ENCODE measurements at regions not wholly inside any gene's neighbourhood (a gene's known extent, or its start where the extent isn't known, plus 50 kb on each side); places are given as distances from the start of the nearest gene placed in this dataset.

DNA sequence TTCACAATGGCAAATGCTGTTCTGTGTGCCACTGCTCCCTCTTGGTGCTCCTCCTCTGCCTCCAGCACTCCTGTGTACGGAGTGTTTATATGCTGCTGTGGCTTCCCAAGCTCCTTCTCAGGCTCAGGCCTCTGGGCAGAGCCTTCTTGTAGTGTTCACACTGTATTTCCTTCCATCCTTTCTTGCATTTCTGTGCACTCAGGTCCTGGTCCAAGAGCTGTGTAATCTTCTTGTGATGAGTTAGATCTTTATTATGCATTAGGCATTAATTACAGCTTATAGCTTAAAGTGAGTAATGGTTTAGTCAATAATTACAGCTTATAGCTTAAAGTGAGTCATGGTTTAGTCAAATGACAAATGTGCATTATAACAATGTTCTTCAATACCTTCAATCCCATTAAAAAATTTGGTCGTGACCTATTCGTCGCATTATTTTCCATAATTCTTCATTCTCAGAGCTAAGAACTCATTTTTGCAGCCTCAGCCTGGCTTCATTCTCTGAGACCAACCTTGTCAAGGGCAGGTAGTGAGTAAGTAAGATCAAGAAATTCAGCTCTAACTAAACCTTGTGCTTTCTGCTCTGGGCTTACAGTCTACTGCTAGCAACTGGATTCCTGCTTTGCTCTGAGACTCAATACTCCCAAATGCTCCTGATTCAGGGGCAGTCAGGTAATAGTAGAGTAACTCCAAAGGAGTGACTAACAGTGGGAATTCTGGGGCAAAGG is 154.5 kb upstream of the SPAG17 start:
- DNase-seq, result peak; percentile 55

- peak; percentile 37 for DNase-seq
Observed at GRCh38 chr1:118338936-118339335, 153.9 kb upstream of the SPAG17 start.

- no peak for DNase-seq
Observed at GRCh38 chr1:118337346-118337745, 152.3 kb upstream of the SPAG17 start.

DNA sequence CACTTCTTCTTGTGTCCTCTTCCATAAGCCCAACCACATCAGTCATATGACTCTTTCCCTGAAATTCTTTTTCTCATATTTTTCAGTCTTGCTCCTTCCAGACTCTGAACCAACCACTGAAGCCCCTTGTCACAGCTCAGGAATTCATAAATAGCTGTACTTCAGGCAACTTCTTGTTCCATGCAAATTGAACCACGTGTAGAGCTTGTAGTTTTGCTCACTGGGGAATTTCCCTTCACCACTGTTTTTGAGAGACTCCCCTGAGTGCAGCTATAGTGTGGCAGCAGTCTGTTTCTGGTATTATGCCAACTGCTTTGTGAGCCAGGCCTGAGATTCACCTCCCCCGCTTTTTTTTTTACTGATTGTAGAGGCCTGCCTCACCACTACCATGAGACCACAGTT is 150.3 kb upstream of the SPAG17 start:
- peak; percentile 99 for DNase-seq

GRCh38 chr1:118334506-118334905 is 149.5 kb upstream of the SPAG17 start:
- no peak for DNase-seq

- peak; percentile 98 for DNase-seq
Observed at GRCh38 chr1:118333601-118334210, 148.7 kb upstream of the SPAG17 start.

DNA sequence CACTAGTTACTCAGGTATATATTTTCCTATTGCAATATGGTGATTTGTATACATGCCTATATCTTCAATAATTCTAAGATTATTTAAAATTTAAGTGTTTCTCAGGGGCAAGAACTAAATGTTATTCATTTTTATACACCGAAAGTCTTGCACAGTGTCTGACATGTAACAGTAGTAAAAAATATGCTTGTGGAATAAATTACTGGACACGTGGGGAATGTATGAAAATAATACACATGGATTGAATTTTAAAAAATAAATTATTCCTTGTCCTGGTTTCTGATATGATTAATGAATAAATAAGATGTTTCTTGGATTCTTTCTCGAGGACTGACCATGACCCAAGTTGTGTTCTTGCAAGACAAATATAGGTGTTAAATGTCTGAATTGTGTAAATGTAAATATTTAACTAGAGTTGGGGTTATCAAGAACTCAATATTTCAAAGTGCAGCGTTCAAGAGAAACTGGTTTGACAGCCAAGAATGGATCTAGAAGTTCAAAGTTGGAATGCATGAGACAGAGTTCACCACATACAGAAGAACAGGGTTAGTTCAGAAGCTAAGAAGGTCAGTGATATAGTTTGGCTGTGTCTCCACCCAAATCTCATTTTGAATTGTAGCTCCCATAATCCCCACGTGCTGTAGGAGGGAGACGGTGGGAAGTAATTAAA is 142.1 kb upstream of the SPAG17 start:
- DNase-seq, result no peak

DNA sequence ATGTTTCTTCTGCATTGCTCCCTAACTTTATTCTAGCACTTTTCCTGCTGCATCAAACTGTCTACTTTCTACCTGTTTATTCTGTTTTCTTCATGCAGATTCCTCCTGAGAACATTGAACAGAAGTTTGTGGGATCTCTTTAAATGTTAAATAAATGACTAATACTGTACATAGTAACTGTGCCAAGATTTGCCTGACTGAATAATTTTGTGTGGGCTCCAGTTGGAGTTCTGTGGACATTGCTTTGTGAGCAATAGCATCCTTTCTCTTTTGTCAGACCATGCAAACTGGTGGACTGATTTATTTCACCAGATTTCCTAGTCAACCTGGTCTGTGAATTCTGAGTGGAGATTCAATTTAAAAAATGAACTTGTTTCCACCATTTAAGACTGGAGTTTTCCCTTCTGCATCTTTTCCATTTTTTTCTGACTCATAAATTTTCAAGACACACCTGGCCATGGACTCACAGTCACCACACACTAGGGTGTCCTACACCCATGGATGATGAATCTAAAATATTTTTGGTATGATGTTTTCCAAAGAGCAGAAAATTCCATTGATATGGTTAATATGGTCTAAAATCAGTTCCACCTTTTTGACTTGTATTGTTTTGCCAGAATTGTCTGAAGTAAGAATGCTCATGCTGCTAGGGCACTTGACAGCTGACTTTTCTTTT is 140.7 kb upstream of the SPAG17 start:
- DNase-seq, result peak; percentile 86

GRCh38 chr1:118323246-118323645 is 138.2 kb upstream of the SPAG17 start:
- DNase-seq, result peak; percentile 81

DNA sequence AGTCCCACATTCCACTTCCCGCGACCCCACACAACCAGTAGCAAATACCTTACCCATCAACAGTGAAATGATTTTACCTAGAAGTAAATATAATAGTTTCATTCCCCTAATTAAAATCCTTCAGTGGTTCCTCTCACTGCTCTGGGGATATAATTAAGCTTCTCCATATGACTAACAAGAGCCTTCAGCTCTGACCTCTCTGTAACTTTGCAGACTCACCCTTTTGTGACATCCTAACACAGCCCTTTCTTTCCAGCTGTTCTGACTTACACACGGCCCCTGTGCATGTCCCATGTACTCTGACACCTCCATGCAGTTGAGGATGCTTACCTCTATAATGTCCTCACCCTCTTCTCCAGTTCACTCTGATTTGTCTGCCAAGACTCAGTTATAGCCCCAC is 137.3 kb upstream of the SPAG17 start:
- no peak for DNase-seq

GRCh38 chr1:118321840-118322239 is 136.8 kb upstream of the SPAG17 start:
- no peak for DNase-seq

- DNase-seq, result peak; percentile 87
Observed at GRCh38 chr1:118317842-118318614, 133.0 kb upstream of the SPAG17 start.

- DNase-seq, result peak; percentile 42
Observed at GRCh38 chr1:118306851-118307250, 121.8 kb upstream of the SPAG17 start.

GRCh38 chr1:118304722-118305359 is 119.8 kb upstream of the SPAG17 start:
- DNase-seq, result peak; percentile 59

DNA sequence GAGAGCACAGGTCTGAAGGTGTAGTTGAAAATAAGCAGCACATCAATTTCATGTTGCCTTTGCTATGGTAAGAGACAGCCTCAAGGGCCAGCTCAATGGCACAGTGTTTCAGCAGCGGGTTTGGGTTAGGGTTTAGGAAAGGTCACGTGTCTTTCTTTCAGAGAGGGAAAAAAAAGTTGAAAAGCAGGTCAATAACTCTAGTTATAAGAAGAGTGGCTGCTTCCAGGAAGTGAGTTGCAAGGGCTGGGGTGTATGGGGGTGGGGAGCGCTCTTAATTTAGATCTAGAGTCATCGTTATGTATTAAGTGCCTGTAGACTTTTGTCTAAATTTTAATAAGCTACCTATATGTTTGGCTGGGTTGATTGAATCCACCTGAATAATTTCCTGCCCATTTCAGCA is 118.5 kb upstream of the SPAG17 start:
- DNase-seq, result no peak

DNA sequence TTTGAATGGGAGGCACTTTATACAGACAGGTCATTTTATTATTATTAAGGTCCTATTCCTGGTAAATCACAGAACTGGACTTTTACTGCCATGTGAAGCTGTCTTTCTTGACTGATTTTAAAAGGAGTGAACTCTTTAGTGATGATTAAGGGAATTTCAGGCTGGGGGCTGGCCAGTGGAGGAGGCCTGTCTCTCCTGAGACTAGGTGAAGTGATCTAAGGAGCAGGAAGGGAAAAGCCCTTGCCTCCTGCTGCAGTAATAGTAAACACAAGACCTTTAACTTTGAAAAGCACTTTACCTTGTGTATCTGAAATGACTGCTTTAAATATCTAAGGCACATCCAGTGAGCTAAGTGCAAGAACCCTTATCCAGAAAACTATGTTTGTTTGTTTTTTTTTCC is 118.0 kb upstream of the SPAG17 start:
- DNase-seq, result no peak

GRCh38 chr1:118302145-118302544 is 117.1 kb upstream of the SPAG17 start:
- no peak for DNase-seq

GRCh38 chr1:118300808-118301207 is 115.8 kb upstream of the SPAG17 start:
- DNase-seq, result no peak

GRCh38 chr1:118298397-118298796 is 113.4 kb upstream of the SPAG17 start:
- DNase-seq, result no peak

DNA sequence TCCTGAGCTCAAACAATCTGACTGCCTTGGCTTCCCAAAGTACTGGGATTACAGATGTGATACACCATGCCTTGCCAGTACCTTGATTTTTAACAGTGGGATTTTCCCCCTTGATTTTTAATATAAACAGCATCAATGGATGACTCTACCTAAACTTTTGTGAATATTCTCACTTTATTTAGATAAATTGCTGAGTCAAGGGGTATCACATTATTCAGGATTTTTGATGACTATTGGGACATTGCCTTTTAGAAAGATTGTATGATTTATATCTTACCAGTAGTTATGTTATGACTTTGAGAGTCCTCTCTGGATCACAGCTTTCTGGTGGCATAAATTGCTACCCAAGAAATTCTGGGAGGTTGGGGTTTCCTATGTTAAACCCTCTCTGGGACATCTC is 112.5 kb upstream of the SPAG17 start:
- no peak for DNase-seq

GRCh38 chr1:118294875-118295642 is 110.0 kb upstream of the SPAG17 start:
- DNase-seq, result peak; percentile 83

- peak; percentile 18 for DNase-seq
Observed at GRCh38 chr1:118291661-118292060, 106.6 kb upstream of the SPAG17 start.

Data from fibroblast of upper back skin (primary cell).